NB4 (cell line): ENCODE measurements at regions not wholly inside any gene's neighbourhood (a gene's known extent, or its start where the extent isn't known, plus 50 kb on each side); places are given as distances from the start of the nearest gene placed in this dataset.

Source experiments
- MYC ChIP-seq: IDR thresholded peaks from 2 replicates; pipeline ENCODE4 v1.6.1; 2011; ENCODE audit warnings: low read depth, low read length
- POLR2A ChIP-seq: IDR thresholded peaks from 2 replicates; pipeline ENCODE4 v1.6.1; 2011; ENCODE audit warnings: mild to moderate bottlenecking; ENCODE audit not compliant: insufficient read length; ENCODE audit errors: extremely low read depth
- TF ChIP-seq, protein P1 (sequence below): IDR thresholded peaks from one replicate; pipeline ENCODE4 v1.5.1; 2012; ENCODE audit warnings: low read depth, low read length
- TF ChIP-seq, protein P2 (sequence below): IDR thresholded peaks from 2 replicates; pipeline ENCODE4 v1.6.1; 2011; ENCODE audit warnings: low read depth, low read length

DNA sequence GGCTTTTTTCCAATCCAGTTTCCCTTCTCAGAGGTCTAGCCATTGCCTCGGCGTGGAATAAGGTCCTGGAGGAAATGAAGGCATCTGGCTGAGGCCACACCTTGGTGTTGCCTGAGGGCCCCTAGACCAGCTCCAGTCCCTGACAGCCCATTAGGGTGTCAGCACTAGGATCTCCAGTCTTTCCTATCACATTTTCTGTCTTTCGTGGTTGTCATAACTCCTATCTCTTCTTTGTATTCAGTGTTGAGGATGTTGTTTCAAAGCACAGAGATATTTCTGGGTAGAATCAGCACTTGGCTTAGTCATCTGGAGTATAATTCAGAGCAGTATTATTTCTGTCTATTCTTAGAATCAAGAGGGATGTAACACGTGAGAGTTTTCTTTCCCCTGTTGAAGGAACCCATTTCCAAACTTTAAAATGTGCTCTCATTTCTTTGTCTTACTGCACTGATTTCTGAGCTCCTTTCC is 844.3 kb downstream of the KCNT2 start:
- TF ChIP-seq, protein P1, sequence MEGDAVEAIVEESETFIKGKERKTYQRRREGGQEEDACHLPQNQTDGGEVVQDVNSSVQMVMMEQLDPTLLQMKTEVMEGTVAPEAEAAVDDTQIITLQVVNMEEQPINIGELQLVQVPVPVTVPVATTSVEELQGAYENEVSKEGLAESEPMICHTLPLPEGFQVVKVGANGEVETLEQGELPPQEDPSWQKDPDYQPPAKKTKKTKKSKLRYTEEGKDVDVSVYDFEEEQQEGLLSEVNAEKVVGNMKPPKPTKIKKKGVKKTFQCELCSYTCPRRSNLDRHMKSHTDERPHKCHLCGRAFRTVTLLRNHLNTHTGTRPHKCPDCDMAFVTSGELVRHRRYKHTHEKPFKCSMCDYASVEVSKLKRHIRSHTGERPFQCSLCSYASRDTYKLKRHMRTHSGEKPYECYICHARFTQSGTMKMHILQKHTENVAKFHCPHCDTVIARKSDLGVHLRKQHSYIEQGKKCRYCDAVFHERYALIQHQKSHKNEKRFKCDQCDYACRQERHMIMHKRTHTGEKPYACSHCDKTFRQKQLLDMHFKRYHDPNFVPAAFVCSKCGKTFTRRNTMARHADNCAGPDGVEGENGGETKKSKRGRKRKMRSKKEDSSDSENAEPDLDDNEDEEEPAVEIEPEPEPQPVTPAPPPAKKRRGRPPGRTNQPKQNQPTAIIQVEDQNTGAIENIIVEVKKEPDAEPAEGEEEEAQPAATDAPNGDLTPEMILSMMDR = no peak
- TF ChIP-seq POLR2A (no peak), MYC (no peak)
- TF ChIP-seq, protein P2, sequence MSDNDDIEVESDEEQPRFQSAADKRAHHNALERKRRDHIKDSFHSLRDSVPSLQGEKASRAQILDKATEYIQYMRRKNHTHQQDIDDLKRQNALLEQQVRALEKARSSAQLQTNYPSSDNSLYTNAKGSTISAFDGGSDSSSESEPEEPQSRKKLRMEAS = no peak
